ENCODE measurements at regions not wholly inside any gene's neighbourhood (a gene's known extent, or its start where the extent isn't known, plus 50 kb on each side); places are given as distances from the start of the nearest gene placed in this dataset.
A peak's percentile ranks its signal among the peaks of the same experiment; 100 is the strongest.

GRCh38 chr9:38160613-38161215 lies 91.7 kb upstream of the SHB start:
- H3K4me3 ChIP-seq (replicated peaks; ENCODE audit: low read depth, low read length) = no peak overlapping the region
- DNase-seq (ENCODE audit: extremely low read depth, low read depth) = no peak
- TF ChIP-seq, protein P1, sequence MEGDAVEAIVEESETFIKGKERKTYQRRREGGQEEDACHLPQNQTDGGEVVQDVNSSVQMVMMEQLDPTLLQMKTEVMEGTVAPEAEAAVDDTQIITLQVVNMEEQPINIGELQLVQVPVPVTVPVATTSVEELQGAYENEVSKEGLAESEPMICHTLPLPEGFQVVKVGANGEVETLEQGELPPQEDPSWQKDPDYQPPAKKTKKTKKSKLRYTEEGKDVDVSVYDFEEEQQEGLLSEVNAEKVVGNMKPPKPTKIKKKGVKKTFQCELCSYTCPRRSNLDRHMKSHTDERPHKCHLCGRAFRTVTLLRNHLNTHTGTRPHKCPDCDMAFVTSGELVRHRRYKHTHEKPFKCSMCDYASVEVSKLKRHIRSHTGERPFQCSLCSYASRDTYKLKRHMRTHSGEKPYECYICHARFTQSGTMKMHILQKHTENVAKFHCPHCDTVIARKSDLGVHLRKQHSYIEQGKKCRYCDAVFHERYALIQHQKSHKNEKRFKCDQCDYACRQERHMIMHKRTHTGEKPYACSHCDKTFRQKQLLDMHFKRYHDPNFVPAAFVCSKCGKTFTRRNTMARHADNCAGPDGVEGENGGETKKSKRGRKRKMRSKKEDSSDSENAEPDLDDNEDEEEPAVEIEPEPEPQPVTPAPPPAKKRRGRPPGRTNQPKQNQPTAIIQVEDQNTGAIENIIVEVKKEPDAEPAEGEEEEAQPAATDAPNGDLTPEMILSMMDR (IDR thresholded peaks at IDR 0.05; ENCODE audit: low read depth, low read length, missing control alignments) = peak; percentile 94

DNA sequence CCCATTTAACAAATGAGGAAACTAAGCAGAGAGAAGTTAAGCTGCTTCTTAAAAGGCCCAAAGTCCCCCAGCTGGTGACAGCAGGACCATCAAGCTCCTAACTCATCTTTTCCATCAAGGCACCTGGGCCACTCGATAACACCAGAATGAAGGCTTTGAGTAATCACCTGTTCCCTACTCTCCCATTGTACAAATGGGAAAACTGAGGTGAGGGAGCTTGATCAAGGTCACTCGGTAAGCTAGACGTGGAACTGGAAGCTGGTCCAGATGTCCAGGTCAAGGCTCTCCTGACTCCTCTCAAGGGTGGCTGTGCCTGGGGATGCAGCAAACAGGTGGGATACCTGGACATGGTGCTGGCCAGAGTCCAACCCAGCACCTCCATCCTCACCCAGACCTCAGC lies 90.6 kb upstream of the SHB start:
- TF ChIP-seq, protein P1 (IDR thresholded peaks at IDR 0.05; ENCODE audit: low read depth, low read length, missing control alignments) = no peak
- H3K4me3 ChIP-seq (replicated peaks; ENCODE audit: low read depth, low read length) = no peak overlapping the region

DNA sequence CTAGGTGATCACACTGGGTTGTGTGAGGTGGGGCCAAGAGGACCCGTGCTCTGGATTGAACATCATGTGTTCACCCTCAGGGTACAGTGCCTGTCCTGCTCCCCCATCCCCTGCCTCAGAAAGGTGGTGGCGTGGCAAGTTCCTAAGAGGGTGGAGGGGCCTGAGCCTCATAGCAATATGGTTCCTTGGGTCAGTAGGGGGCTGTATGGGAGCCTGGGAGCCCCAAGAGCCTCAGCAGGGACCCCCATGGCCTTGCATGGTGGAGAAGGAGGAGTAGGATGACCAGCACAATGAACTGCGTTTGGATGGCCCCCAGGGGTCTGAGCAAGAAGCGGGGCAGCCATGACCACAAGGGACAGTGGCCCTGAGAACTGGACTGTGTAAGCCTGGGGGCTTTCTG lies 89.6 kb upstream of the SHB start:
- no peak for DNase-seq (ENCODE audit: extremely low read depth, low read depth)
- TF ChIP-seq, protein P1 (IDR thresholded peaks at IDR 0.05; ENCODE audit: low read depth, low read length, missing control alignments) = no peak

More for the DNA sequence above, 90.6 kb upstream of the SHB start:
- DNase-seq (ENCODE audit: extremely low read depth, low read depth) = no peak

DNA sequence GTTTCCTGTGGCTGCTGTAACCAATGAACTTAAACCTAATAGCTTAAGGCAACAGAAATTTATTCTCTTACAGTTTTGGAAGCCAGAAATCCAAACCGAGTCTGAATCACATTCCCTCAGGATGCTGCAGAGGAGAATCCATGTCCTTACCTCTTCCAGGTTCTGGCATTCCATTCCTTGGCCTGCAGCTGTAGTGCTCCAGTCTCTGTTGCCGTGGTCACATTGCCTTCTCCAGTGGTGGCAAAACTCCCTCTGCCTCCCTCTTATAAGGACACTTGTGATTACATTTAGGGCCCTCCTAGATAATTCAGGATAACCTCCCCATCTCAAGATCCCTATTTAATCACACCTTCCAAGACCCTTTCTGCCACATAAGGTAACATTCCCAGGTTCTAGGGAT lies 88.7 kb upstream of the SHB start:
- H3K4me3 ChIP-seq (replicated peaks; ENCODE audit: low read depth, low read length) = no peak overlapping the region
- TF ChIP-seq, protein P1 (IDR thresholded peaks at IDR 0.05; ENCODE audit: low read depth, low read length, missing control alignments) = no peak
- no peak for DNase-seq (ENCODE audit: extremely low read depth, low read depth)

More for the DNA sequence above, 89.6 kb upstream of the SHB start:
- H3K4me3 ChIP-seq (replicated peaks; ENCODE audit: low read depth, low read length) = no peak overlapping the region

GRCh38 chr9:38154501-38155421 lies 85.7 kb upstream of the SHB start:
- no peak for DNase-seq (ENCODE audit: extremely low read depth, low read depth)
- H3K4me3 ChIP-seq (replicated peaks; ENCODE audit: low read depth, low read length) = no peak overlapping the region
- TF ChIP-seq, protein P1 (IDR thresholded peaks at IDR 0.05; ENCODE audit: low read depth, low read length, missing control alignments) = no peak

DNA sequence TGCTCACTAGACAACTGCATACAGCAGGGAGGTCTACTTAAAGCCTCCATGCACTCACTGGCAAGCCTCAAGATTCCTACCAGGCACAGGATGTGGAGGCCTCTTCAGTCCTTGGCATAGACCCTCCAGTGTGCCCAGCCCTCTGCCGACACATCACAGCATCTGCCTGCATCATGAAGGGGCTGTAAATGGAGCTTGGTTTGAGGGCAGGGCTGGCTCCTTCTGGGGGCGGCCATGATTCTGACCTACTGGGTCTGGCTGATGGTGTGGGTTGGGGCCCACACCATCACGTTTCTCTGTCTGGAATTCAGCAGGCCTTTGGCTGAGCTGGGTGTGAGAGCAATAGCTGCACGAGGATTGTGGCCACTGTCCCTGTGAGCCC lies 84.9 kb upstream of the SHB start:
- no peak for DNase-seq (ENCODE audit: extremely low read depth, low read depth)
- TF ChIP-seq, protein P1 (IDR thresholded peaks at IDR 0.05; ENCODE audit: low read depth, low read length, missing control alignments) = no peak
- H3K4me3 ChIP-seq (replicated peaks; ENCODE audit: low read depth, low read length) = no peak overlapping the region
